22Rv1 (cell line): ENCODE measurements at regions not wholly inside any gene's neighbourhood (a gene's known extent, or its start where the extent isn't known, plus 50 kb on each side); places are given as distances from the start of the nearest gene placed in this dataset.

Source experiments
- ZFX ChIP-seq: fragments of 450-650 bp; IDR thresholded peaks from 2 replicates; pipeline ENCODE4 v1.6.1; 2017; ENCODE audit warnings: antibody characterized with exemption, borderline replicate concordance
- TF ChIP-seq, protein P1 (sequence below): fragments of 450-650 bp; IDR thresholded peaks from 2 replicates; pipeline ENCODE4 v1.5.1; 2017; ENCODE audit warnings: mild to moderate bottlenecking

DNA sequence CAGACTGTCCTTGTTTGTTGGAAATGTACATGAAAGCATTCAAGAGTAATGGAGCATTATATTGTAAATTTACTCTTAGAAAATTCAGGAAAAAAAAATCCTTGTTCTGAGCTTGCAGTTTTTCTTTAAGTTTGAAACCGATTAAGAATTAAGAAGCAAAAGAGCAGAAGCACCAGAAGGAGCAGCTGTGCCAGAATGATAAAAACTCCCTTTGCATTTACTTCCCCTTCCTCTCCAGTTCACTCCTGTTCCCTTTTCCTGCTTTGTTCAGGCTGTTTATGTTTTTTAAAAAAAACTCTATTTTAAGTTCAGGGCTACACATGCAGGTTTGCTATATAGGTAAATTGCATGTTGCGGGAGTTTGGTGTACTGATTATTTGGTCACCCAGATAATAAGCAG is 90.3 kb downstream of the ATOH1 start:
- TF ChIP-seq, protein P1, sequence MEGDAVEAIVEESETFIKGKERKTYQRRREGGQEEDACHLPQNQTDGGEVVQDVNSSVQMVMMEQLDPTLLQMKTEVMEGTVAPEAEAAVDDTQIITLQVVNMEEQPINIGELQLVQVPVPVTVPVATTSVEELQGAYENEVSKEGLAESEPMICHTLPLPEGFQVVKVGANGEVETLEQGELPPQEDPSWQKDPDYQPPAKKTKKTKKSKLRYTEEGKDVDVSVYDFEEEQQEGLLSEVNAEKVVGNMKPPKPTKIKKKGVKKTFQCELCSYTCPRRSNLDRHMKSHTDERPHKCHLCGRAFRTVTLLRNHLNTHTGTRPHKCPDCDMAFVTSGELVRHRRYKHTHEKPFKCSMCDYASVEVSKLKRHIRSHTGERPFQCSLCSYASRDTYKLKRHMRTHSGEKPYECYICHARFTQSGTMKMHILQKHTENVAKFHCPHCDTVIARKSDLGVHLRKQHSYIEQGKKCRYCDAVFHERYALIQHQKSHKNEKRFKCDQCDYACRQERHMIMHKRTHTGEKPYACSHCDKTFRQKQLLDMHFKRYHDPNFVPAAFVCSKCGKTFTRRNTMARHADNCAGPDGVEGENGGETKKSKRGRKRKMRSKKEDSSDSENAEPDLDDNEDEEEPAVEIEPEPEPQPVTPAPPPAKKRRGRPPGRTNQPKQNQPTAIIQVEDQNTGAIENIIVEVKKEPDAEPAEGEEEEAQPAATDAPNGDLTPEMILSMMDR = no peak
- TF ChIP-seq ZFX = no peak
